Lung (tissue), 11 donors: ENCODE measurements at regions not wholly inside any gene's neighbourhood (a gene's known extent, or its start where the extent isn't known, plus 50 kb on each side); places are given as distances from the start of the nearest gene placed in this dataset.

Source experiments
- ATAC-seq: fragments of 200-7000 bp; cut with Tn5 transposase; one replicate; pipeline ENCODE4 v1.9.1; 2020; ENCODE audit warnings: moderate number of reproducible peaks; ENCODE audit not compliant: insufficient read depth, low FRiP score
- DNase-seq, 3 donors: peaks; one replicate each; pipeline ENCODE4 v3.0.0-alpha.2; 2013 to 2017
- H3K27ac ChIP-seq, 2 donors: one replicate each; pipeline ENCODE4 v1.5.1; 2013; ENCODE audit warnings: mild to moderate bottlenecking in 2 of 2, moderate library complexity in 2 of 2, control low read depth in 1 of 2, inconsistent platforms in 1 of 2, low read depth in 1 of 2, low read length in 1 of 2
- H3K27me3 ChIP-seq, 3 donors: one replicate each; pipeline ENCODE4 v1.5.1; 2013; ENCODE audit warnings: low read length in 2 of 3; ENCODE audit not compliant: control insufficient read depth in 3 of 3, insufficient read depth in 3 of 3
- H3K36me3 ChIP-seq, 4 donors: one replicate each; pipeline ENCODE4 v1.5.1; 2013; ENCODE audit warnings: low read length in 4 of 4, mild to moderate bottlenecking in 1 of 4, moderate library complexity in 1 of 4; ENCODE audit not compliant: control insufficient read depth in 4 of 4, insufficient read depth in 4 of 4
- H3K4me1 ChIP-seq, 5 donors: one replicate each; pipeline ENCODE4 v1.5.1; 2013; ENCODE audit warnings: low read length in 5 of 5, mild to moderate bottlenecking in 2 of 5, moderate library complexity in 1 of 5; ENCODE audit not compliant: control insufficient read depth in 5 of 5, insufficient read depth in 5 of 5
- H3K4me3 ChIP-seq: one replicate; pipeline ENCODE4 v1.5.1; 2013; ENCODE audit warnings: mild to moderate bottlenecking, control low read depth, moderate library complexity
- H3K9ac ChIP-seq, 2 donors: one replicate each; pipeline ENCODE4 v1.5.1; 2013; ENCODE audit warnings: low read length in 2 of 2, control low read depth in 1 of 2; ENCODE audit not compliant: insufficient read depth in 1 of 2
- H3K9me3 ChIP-seq, 4 donors: one replicate each; pipeline ENCODE4 v1.5.1; 2013; ENCODE audit warnings: low read length in 3 of 4, mild to moderate bottlenecking in 1 of 4, moderate library complexity in 1 of 4; ENCODE audit not compliant: control insufficient read depth in 4 of 4, insufficient read depth in 3 of 4
- CTCF ChIP-seq: IDR thresholded peaks from 2 replicates; pipeline ENCODE4 v1.5.1; 2012; ENCODE audit warnings: mild to moderate bottlenecking; ENCODE audit errors: control extremely low read depth, extremely low read depth
- WGBS, 2 donors: extraction: QIAGEN DNeasy Blood & Tissue Kit; methylation state at CpG; one replicate each; pipeline ENCODE4 v1.1.7; 2013; 5-methylcytosine and 5-hydroxymethylcytosine counted together
- donor health status: control.
- donor health status: control.
- donor health status: Bipolar disorder and iron deficiency.
- donor health status: healthy.
- donor health status: DM: yes; HTN: yes; CAD: no.

- no peak for ATAC-seq
- TF ChIP-seq CTCF, result no peak
- WGBS, 2 donors, result 93 to 94% methylated on average over 10 of the region's 10 CpGs
These were observed 742.0 kb upstream of the FRG1 start for GRCh38 chr4:189198624-189199023.

GRCh38 chr4:189200353-189200752 lies 740.3 kb upstream of the FRG1 start:
- Histone ChIP-seq H3K4me1 (peaks cover 0 to 22% (median 4%) of the 10 kb centered on the region in 5 donors), H3K9me3 (no peaks in the 10 kb centered on the region), H3K27me3 (no peaks in the 10 kb centered on the region), H3K4me3 (no peak overlapping the region), H3K27ac (no peak overlapping the region), H3K9ac (no peak overlapping the region), H3K36me3 (no peaks in the 10 kb centered on the region)
- peak in 2 of 3 donors; percentile 16 to 46 for DNase-seq
- TF ChIP-seq CTCF, result no peak
- no peak for ATAC-seq
- 58 to 73% methylated on average over 7 of the region's 7 CpGs for WGBS, 2 donors

More at GRCh38 chr4:189198624-189199023, 742.0 kb upstream of the FRG1 start:
- Histone ChIP-seq H3K9me3 (no peaks in the 10 kb centered on the region), H3K27me3 (no peaks in the 10 kb centered on the region), H3K4me3 (no peak overlapping the region), H3K9ac (no peak overlapping the region), H3K27ac (no peak overlapping the region), H3K4me1 (peaks cover 0 to 22% (median 4%) of the 10 kb centered on the region in 5 donors), H3K36me3 (no peaks in the 10 kb centered on the region)
- no peak for DNase-seq

- Histone ChIP-seq H3K27ac (no peak overlapping the region), H3K4me1 (peaks cover 0 to 22% (median 4%) of the 10 kb centered on the region in 5 donors), H3K4me3 (no peak overlapping the region), H3K9me3 (no peaks in the 10 kb centered on the region), H3K9ac (peak overlapping the region in 1 of 2 donors; percentile 7), H3K27me3 (peaks cover 0 to 3% (median 0%) of the 10 kb centered on the region in 3 donors), H3K36me3 (no peaks in the 10 kb centered on the region)
- WGBS, 2 donors, result 7 to 8% methylated on average over 16 of the region's 16 CpGs
- ATAC-seq (peak; percentile 71), DNase-seq (peak; percentile 71 to 84 (median 73))
- TF ChIP-seq CTCF, result peak; percentile 51
These were observed 738.3 kb upstream of the FRG1 start for GRCh38 chr4:189202182-189202868.
